ENCODE measurements at regions not wholly inside any gene's neighbourhood (a gene's known extent, or its start where the extent isn't known, plus 50 kb on each side); places are given as distances from the start of the nearest gene placed in this dataset.

- no peak for TF ChIP-seq PPARA (CRISPR knock-in tag; IDR thresholded peaks at IDR 0.05; ENCODE audit: borderline replicate concordance)
- no peak for TF ChIP-seq OSR1 (CRISPR knock-in tag; IDR thresholded peaks at IDR 0.05)
- no peak for TF ChIP-seq POU6F1 (CRISPR knock-in tag; IDR thresholded peaks at IDR 0.05; ENCODE audit: borderline replicate concordance, low read depth)
- TF ChIP-seq TOX (CRISPR knock-in tag; IDR thresholded peaks at IDR 0.05; ENCODE audit: borderline replicate concordance) = no peak
- TF ChIP-seq ISL1 (CRISPR knock-in tag; IDR thresholded peaks at IDR 0.05) = no peak
- no peak for TF ChIP-seq RARB (CRISPR knock-in tag; IDR thresholded peaks at IDR 0.05)
- TF ChIP-seq BACH2 (CRISPR knock-in tag; IDR thresholded peaks at IDR 0.05; ENCODE audit: borderline replicate concordance) = no peak
- no peak for TF ChIP-seq CREB5 (CRISPR knock-in tag; IDR thresholded peaks at IDR 0.05; ENCODE audit: low read depth)
- no peak for TF ChIP-seq PATZ1 (CRISPR knock-in tag; IDR thresholded peaks at IDR 0.05; ENCODE audit: borderline replicate concordance)
- TF ChIP-seq ZFP30 (CRISPR knock-in tag; IDR thresholded peaks at IDR 0.05) = no peak
- TF ChIP-seq SNAI2 (CRISPR knock-in tag; IDR thresholded peaks at IDR 0.05) = no peak
Measured at GRCh38 chr5:155872629-155873220, 454.2 kb upstream of the SGCD start.

Measured in SK-N-SH treated with all-trans-retinoic acid at 6 μM for 48 hours (cell line).